ENCODE measurements at regions not wholly inside any gene's neighbourhood (a gene's known extent, or its start where the extent isn't known, plus 50 kb on each side); places are given as distances from the start of the nearest gene placed in this dataset.

DNA sequence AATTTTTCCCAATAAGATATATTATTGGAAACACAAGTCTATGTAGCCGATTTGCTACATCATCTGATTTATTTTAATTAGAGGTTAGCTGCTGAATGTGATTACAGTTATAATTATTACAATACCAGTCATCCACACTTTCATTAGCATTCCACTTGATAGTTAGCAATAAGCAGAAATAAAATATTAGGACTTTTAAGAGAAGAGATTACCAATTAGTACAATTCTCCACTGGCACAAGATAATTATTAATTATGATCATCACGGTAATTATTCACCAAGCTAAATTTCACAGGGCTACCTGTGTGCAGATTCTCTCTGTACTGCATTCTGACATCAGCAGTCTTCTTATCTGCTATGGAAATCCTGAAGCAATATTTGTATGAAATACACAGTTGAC, 474.7 kb downstream of the TLE4 start:
- no peak overlapping the region for H3K18ac ChIP-seq (ENCODE audit: insufficient read length, low read depth, low read length)
- H3K4me2 ChIP-seq (ENCODE audit: insufficient read depth, insufficient read length, low read length) = no peak overlapping the region
- no peaks in the 10 kb centered on the region for H3K27me3 Mint-ChIP-seq (ENCODE audit: low read depth)
- no peak overlapping the region for H3K27ac Mint-ChIP-seq
- H3K23me2 ChIP-seq (ENCODE audit: insufficient read length, low read depth, low read length, poor library complexity, severe bottlenecking) = no peaks in the 10 kb centered on the region
- 0 out of 7 replicates have a peak, but pooled peaks cover 0 to under 1% (median 0%) of the 10 kb centered on the region in 3 experiments for H3K36me3 Mint-ChIP-seq (ENCODE audit: insufficient read depth in 1 of 3, low read depth in 3 of 3)
- no peaks in the 10 kb centered on the region for H4K20me1 ChIP-seq (ENCODE audit: control insufficient read depth, insufficient read depth, insufficient read length)
- no peak overlapping the region for H2AK5ac ChIP-seq (ENCODE audit: insufficient read length, low read length)
- no peak overlapping the region for H3K14ac ChIP-seq (ENCODE audit: insufficient read depth, low read length)
- H3T11ph ChIP-seq (ENCODE audit: low read length) = no peak overlapping the region
- H4K8ac ChIP-seq (replicated peaks; ENCODE audit: insufficient read length, low read depth, low read length) = no peak overlapping the region
- no peak overlapping the region for H2BK20ac ChIP-seq (ENCODE audit: low read depth, low read length, poor library complexity, severe bottlenecking)
- no peaks in the 10 kb centered on the region for H3K27me3 ChIP-seq (ENCODE audit: insufficient read depth, low read length)
- H2BK15ac ChIP-seq (ENCODE audit: low read depth, low read length) = no peak overlapping the region
- H3K4ac ChIP-seq (ENCODE audit: low read depth, low read length) = no peak overlapping the region
- no peak overlapping the region for H4K5ac ChIP-seq (ENCODE audit: insufficient read length, low read depth, low read length)
- H3K4me1 ChIP-seq (ENCODE audit: insufficient read depth, low read length) = peaks cover 2% of the 10 kb centered on the region; the same call in 1 of the 2 replicates
- H3K9me3 ChIP-seq (ENCODE audit: control insufficient read depth, low read depth, low read length) = no peaks in the 10 kb centered on the region
- TF ChIP-seq, protein P1, sequence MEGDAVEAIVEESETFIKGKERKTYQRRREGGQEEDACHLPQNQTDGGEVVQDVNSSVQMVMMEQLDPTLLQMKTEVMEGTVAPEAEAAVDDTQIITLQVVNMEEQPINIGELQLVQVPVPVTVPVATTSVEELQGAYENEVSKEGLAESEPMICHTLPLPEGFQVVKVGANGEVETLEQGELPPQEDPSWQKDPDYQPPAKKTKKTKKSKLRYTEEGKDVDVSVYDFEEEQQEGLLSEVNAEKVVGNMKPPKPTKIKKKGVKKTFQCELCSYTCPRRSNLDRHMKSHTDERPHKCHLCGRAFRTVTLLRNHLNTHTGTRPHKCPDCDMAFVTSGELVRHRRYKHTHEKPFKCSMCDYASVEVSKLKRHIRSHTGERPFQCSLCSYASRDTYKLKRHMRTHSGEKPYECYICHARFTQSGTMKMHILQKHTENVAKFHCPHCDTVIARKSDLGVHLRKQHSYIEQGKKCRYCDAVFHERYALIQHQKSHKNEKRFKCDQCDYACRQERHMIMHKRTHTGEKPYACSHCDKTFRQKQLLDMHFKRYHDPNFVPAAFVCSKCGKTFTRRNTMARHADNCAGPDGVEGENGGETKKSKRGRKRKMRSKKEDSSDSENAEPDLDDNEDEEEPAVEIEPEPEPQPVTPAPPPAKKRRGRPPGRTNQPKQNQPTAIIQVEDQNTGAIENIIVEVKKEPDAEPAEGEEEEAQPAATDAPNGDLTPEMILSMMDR (conservative IDR thresholded peaks at IDR 0.05) = no peak
- H2BK12ac ChIP-seq (ENCODE audit: insufficient read length, low read depth, low read length) = no peak overlapping the region
- no peak overlapping the region for H3K4me3 Mint-ChIP-seq
- no peak overlapping the region for H3K27ac ChIP-seq (ENCODE audit: insufficient read length, low read depth, low read length)
- no peak for DNase-seq
- no peak overlapping the region for H2BK5ac ChIP-seq (ENCODE audit: insufficient read length, low read length)
- no peak overlapping the region for H2AFZ ChIP-seq (ENCODE audit: low read length)
- H2BK120ac ChIP-seq (ENCODE audit: low read depth, low read length, poor library complexity, severe bottlenecking) = no peak overlapping the region
- no peak overlapping the region for H4K91ac ChIP-seq (ENCODE audit: insufficient read length, low read depth, low read length)
- no peaks in the 10 kb centered on the region for H3K79me1 ChIP-seq (ENCODE audit: insufficient read depth, low read depth, low read length, poor library complexity, severe bottlenecking)
- no peaks in the 10 kb centered on the region for H3K79me2 ChIP-seq (ENCODE audit: insufficient read depth, low read length)
- H3K23ac ChIP-seq (ENCODE audit: insufficient read length, low read depth, low read length) = no peak overlapping the region
- H3K56ac ChIP-seq (ENCODE audit: insufficient read length, low read depth, low read length) = no peak overlapping the region
- no peak overlapping the region for H3K9ac ChIP-seq (ENCODE audit: extremely low read depth, insufficient read length, low read length)
- WGBS (ENCODE audit: extremely low coverage, insufficient read length, low lambda C conversion rate) = no CpG with 5 or more reads among the region's 2 CpGs
- H3K9me3 Mint-ChIP-seq = peaks cover 0 to 2% of the 10 kb centered on the region in 2 experiments; a peak in 3 of 5 replicates
- H3K4me1 Mint-ChIP-seq = peaks cover 17 to 19% of the 10 kb centered on the region in 2 experiments

Data from H9 (cell line).